ENCODE measurements at regions not wholly inside any gene's neighbourhood (a gene's known extent, or its start where the extent isn't known, plus 50 kb on each side); places are given as distances from the start of the nearest gene placed in this dataset.

DNA sequence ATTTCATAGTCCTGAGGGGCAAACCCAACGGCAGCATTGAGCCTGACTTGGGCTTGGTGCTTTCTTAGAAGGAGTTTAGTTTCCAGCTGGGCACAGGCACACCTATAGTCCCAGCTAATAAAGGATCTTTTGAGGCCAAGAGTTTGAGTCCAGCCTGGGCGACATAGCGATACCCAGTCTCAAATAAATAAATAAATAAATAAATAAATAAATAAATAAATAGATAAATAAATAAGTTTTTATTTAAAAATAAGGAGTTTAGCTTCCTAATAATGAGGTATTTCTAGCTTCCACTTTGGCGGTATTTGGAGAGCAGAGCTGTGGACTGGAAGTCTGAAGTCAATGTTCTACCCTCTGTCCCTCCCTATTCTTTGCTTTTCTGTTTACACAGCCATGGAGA, 186.6 kb downstream of the URB2 start:
- DNase-seq = no peak
- H3K27ac ChIP-seq = no peak overlapping the region
- no peaks in the 10 kb centered on the region for H3K27me3 ChIP-seq (ENCODE audit: insufficient read depth, low read depth, severe bottlenecking)
- H3K9me3 ChIP-seq (ENCODE audit: severe bottlenecking) = no peaks in the 10 kb centered on the region
- H3K36me3 ChIP-seq = no peaks in the 10 kb centered on the region
- TF ChIP-seq, protein P1, sequence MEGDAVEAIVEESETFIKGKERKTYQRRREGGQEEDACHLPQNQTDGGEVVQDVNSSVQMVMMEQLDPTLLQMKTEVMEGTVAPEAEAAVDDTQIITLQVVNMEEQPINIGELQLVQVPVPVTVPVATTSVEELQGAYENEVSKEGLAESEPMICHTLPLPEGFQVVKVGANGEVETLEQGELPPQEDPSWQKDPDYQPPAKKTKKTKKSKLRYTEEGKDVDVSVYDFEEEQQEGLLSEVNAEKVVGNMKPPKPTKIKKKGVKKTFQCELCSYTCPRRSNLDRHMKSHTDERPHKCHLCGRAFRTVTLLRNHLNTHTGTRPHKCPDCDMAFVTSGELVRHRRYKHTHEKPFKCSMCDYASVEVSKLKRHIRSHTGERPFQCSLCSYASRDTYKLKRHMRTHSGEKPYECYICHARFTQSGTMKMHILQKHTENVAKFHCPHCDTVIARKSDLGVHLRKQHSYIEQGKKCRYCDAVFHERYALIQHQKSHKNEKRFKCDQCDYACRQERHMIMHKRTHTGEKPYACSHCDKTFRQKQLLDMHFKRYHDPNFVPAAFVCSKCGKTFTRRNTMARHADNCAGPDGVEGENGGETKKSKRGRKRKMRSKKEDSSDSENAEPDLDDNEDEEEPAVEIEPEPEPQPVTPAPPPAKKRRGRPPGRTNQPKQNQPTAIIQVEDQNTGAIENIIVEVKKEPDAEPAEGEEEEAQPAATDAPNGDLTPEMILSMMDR (IDR thresholded peaks at IDR 0.05; ENCODE audit: low read depth, low read length) = no peak
- no peak overlapping the region for H3K4me3 ChIP-seq (ENCODE audit: low read depth, low read length)

GRCh38 chr1:229815076-229815475, 189.0 kb downstream of the URB2 start:
- Histone ChIP-seq H3K36me3 (no peaks in the 10 kb centered on the region), H3K27me3 (ENCODE audit: insufficient read depth, low read depth, severe bottlenecking) (no peaks in the 10 kb centered on the region), H3K4me3 (ENCODE audit: low read depth, low read length) (no peak overlapping the region), H3K27ac (no peak overlapping the region), H3K9me3 (ENCODE audit: severe bottlenecking) (no peaks in the 10 kb centered on the region)
- TF ChIP-seq, protein P1 (IDR thresholded peaks at IDR 0.05; ENCODE audit: low read depth, low read length) = no peak
- DNase-seq = no peak

DNA sequence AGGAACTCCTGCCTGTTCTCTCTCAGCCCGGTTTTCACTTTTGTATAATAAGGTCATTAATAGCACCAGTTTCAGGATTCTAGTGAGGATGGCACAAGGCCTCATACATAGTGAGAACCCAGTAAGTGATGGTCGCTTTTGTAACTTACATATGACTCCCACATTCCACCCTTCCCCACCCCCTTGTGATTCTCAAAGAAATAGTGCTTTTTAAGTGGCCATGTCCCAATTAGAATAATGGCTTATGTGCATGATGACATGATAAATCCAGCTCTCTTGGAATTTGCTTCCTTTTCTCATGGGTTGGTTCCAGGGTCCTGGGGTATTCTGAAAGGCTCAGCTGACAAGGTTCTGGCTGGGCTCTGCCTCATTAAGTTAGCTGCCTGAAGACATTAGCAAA, 189.9 kb downstream of the URB2 start:
- Histone ChIP-seq H3K27ac (no peak overlapping the region), H3K36me3 (no peaks in the 10 kb centered on the region), H3K27me3 (ENCODE audit: insufficient read depth, low read depth, severe bottlenecking) (no peaks in the 10 kb centered on the region), H3K4me3 (ENCODE audit: low read depth, low read length) (no peak overlapping the region), H3K9me3 (ENCODE audit: severe bottlenecking) (no peaks in the 10 kb centered on the region)
- TF ChIP-seq, protein P1 (IDR thresholded peaks at IDR 0.05; ENCODE audit: low read depth, low read length) = no peak
- DNase-seq = no peak

DNA sequence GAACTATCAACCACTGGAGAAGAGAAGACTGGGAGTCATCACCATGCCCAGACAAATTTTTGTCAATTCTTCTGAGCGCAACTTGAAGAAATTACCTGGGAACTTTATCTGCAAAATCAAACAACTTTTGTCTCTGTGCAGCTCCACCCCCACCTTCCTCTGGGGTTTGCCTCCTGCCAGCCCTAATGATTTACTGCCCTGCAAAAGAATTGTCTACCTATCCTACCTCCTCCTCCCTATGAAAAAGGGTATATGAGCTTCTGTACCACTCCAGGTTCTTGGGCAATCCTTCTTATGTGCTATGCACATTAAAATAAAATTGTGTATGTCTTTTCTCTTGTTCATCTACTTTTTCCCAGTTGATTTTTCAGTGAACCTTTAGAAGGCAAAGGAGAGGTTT, 191.9 kb downstream of the URB2 start:
- Histone ChIP-seq H3K36me3 (no peaks in the 10 kb centered on the region), H3K27ac (no peak overlapping the region), H3K27me3 (ENCODE audit: insufficient read depth, low read depth, severe bottlenecking) (no peaks in the 10 kb centered on the region), H3K4me3 (ENCODE audit: low read depth, low read length) (no peak overlapping the region), H3K9me3 (ENCODE audit: severe bottlenecking) (no peaks in the 10 kb centered on the region)
- TF ChIP-seq, protein P1 (IDR thresholded peaks at IDR 0.05; ENCODE audit: low read depth, low read length) = no peak
- no peak for DNase-seq

DNA sequence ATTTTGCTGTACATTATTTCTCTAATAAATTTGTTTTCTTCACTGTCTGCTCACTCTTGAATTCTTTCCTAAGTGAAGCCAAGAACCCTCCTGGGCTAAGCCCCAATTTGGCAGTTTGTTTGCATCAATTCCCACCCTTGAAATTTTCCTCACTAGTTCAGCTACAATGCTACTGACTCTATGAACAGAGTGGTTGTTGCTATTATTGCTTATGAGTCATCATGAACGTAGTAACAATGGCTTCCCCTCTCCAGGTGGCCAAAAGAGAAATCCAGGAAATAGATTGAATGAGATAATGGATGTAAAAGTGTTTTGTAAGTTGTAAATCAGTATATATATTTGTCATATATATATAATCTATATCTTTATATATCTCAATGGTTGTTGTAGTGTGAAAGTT, 193.0 kb downstream of the URB2 start:
- no peaks in the 10 kb centered on the region for H3K27me3 ChIP-seq (ENCODE audit: insufficient read depth, low read depth, severe bottlenecking)
- TF ChIP-seq, protein P1 (IDR thresholded peaks at IDR 0.05; ENCODE audit: low read depth, low read length) = no peak
- no peak overlapping the region for H3K27ac ChIP-seq
- H3K9me3 ChIP-seq (ENCODE audit: severe bottlenecking) = no peaks in the 10 kb centered on the region
- no peaks in the 10 kb centered on the region for H3K36me3 ChIP-seq
- H3K4me3 ChIP-seq (ENCODE audit: low read depth, low read length) = no peak overlapping the region
- DNase-seq = no peak

DNA sequence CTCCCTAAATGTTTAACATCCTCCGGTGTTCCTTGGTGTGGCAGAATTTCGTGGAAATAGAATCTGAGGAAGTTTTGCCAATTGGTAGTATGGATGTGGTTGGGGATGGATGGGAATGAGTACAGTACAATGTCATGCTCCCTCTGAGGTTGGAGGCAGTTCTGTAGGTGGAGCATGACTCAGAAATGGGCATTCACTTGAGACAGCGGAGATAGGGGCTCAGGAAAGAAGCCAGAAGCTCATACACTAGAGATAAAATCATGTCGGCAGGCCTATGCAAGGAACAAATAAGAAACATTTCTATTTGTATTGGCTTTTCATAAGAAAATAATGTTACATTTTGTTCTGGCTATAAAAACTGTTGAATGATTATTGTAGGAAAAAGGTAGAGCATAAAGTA, 196.0 kb downstream of the URB2 start:
- Histone ChIP-seq H3K27ac (no peak overlapping the region), H3K36me3 (no peaks in the 10 kb centered on the region), H3K9me3 (ENCODE audit: severe bottlenecking) (no peaks in the 10 kb centered on the region), H3K27me3 (ENCODE audit: insufficient read depth, low read depth, severe bottlenecking) (no peaks in the 10 kb centered on the region), H3K4me3 (ENCODE audit: low read depth, low read length) (no peak overlapping the region)
- TF ChIP-seq, protein P1 (IDR thresholded peaks at IDR 0.05; ENCODE audit: low read depth, low read length) = no peak
- no peak for DNase-seq

Data from WERI-Rb-1 (cell line).